CD14-positive monocyte (primary cell): ENCODE measurements at regions not wholly inside any gene's neighbourhood (a gene's known extent, or its start where the extent isn't known, plus 50 kb on each side); places are given as distances from the start of the nearest gene placed in this dataset.

ENCODE experiments used
- DNase-seq, 3 donors: peaks; one replicate each; pipeline ENCODE4 v3.0.0-alpha.2; 2011 to 2022
- H2AFZ ChIP-seq: 2 replicates; pipeline ENCODE4 v1.6.0; 2012; ENCODE audit warnings: mild to moderate bottlenecking, low read depth, low read length, inconsistent platforms; ENCODE audit not compliant: insufficient read depth, poor library complexity, severe bottlenecking
- H3K27ac ChIP-seq, 2 donors: 1 replicate in 1 of 2; 2 replicates in 1 of 2; pipeline ENCODE4 v1.5.1; 2012 to 2013; ENCODE audit warnings: low read length in 2 of 2, control low read depth in 1 of 2, inconsistent platforms in 1 of 2, low read depth in 1 of 2, mild to moderate bottlenecking in 1 of 2
- H3K27me3 ChIP-seq, 2 donors: one replicate each; pipeline versions ENCODE4 v1.6.0 to v1.6.1; 2011 to 2013; ENCODE audit warnings: low read length in 2 of 2; ENCODE audit not compliant: control insufficient read depth in 2 of 2, insufficient read depth in 2 of 2
- H3K36me3 ChIP-seq, 2 donors: replicated peaks in 1 of 2; 1 replicate in 1 of 2; 2 replicates in 1 of 2; pipeline versions ENCODE4 v1.5.1 to v1.6.1; 2012 to 2013; ENCODE audit warnings: low read length in 2 of 2, control low read depth in 1 of 2, inconsistent platforms in 1 of 2, mild to moderate bottlenecking in 1 of 2; ENCODE audit not compliant: insufficient read depth in 2 of 2, control insufficient read depth in 1 of 2
- H3K4me1 ChIP-seq, 2 donors: 1 replicate in 1 of 2; 2 replicates in 1 of 2; pipeline versions ENCODE4 v1.5.1 to v1.6.1; 2012 to 2013; ENCODE audit warnings: low read length in 2 of 2, control low read depth in 1 of 2, inconsistent platforms in 1 of 2, mild to moderate bottlenecking in 1 of 2, moderate library complexity in 1 of 2; ENCODE audit not compliant: insufficient read depth in 2 of 2, control insufficient read depth in 1 of 2
- H3K4me2 ChIP-seq: replicated peaks from 2 replicates; pipeline ENCODE3; 2012; ENCODE audit warnings: low read length, moderate library complexity, mild to moderate bottlenecking; ENCODE audit not compliant: poor library complexity, severe bottlenecking; ENCODE audit errors: extremely low read depth
- H3K4me3 ChIP-seq, 3 experiments: fragments of 200-600 bp in 1 of 3; sonication (generic) in 1 of 3; replicated peaks in 1 of 3; 1 replicate in 2 of 3; 2 replicates in 1 of 3; pipeline ENCODE4 v1.5.1; 2011 to 2013; ENCODE audit warnings: low read length in 3 of 3, mild to moderate bottlenecking in 3 of 3, control low read depth in 2 of 3, low read depth in 2 of 3, inconsistent platforms in 1 of 3, moderate library complexity in 1 of 3
- H3K79me2 ChIP-seq: 2 replicates; pipeline ENCODE4 v1.6.0; 2012; ENCODE audit warnings: mild to moderate bottlenecking, control low read depth, inconsistent platforms, low read length, moderate library complexity; ENCODE audit not compliant: insufficient read depth
- H3K9ac ChIP-seq: 2 replicates; pipeline ENCODE4 v1.6.0; 2017; ENCODE audit warnings: low read length, mild to moderate bottlenecking; ENCODE audit not compliant: insufficient read depth, poor library complexity, severe bottlenecking
- H3K9me3 ChIP-seq, 2 donors: replicated peaks in 1 of 2; 1 replicate in 1 of 2; 2 replicates in 1 of 2; pipeline versions ENCODE4 v1.5.1 to v1.6.1; 2012 to 2013; ENCODE audit warnings: low read length in 2 of 2, control low read depth in 1 of 2; ENCODE audit not compliant: control insufficient read depth in 1 of 2, insufficient read depth in 1 of 2
- H4K20me1 ChIP-seq: 2 replicates; pipeline ENCODE4 v1.6.0; 2012; ENCODE audit warnings: mild to moderate bottlenecking, low read length, control low read depth, moderate library complexity; ENCODE audit not compliant: insufficient read depth
- H3K27ac Mint-ChIP-seq, 7 donors: one replicate each; pipeline ENCODE4 v1.8.0; 2020; ENCODE audit warnings: mild to moderate bottlenecking in 7 of 7, mixed read lengths in 7 of 7, moderate library complexity in 6 of 7, inconsistent platforms in 2 of 7
- H3K27me3 Mint-ChIP-seq, 3 donors: one replicate each; pipeline ENCODE4 v1.8.0; 2021 to 2022; ENCODE audit warnings: low read depth in 3 of 3, mild to moderate bottlenecking in 3 of 3, mixed read lengths in 3 of 3, moderate library complexity in 3 of 3, inconsistent platforms in 1 of 3
- H3K36me3 Mint-ChIP-seq, 2 donors: one replicate each; pipeline ENCODE4 v1.8.0; 2020; ENCODE audit warnings: mixed read lengths in 2 of 2, inconsistent platforms in 1 of 2, mild to moderate bottlenecking in 1 of 2
- H3K4me1 Mint-ChIP-seq: one replicate; pipeline ENCODE4 v1.8.0; 2020; ENCODE audit warnings: mild to moderate bottlenecking, mixed read lengths
- H3K4me3 Mint-ChIP-seq, 2 donors: one replicate each; pipeline ENCODE4 v1.8.0; 2020; ENCODE audit warnings: mild to moderate bottlenecking in 2 of 2, mixed read lengths in 2 of 2, moderate library complexity in 1 of 2
- H3K9me3 Mint-ChIP-seq, 7 donors: one replicate each; pipeline ENCODE4 v1.8.0; 2020 to 2022; ENCODE audit warnings: mixed read lengths in 7 of 7, mild to moderate bottlenecking in 6 of 7, moderate library complexity in 6 of 7, inconsistent platforms in 2 of 7
- WGBS: methylation state at CpG from one replicate; pipeline ENCODE4 v1.1.5; 2013; ENCODE audit warnings: missing lambda C conversion rate; ENCODE audit not compliant: insufficient coverage; 5-methylcytosine and 5-hydroxymethylcytosine counted together
- intact Hi-C, 2 donors: fragments of 100-400 bp; cut with micrococcal nuclease; formaldehyde crosslinking; loops; one replicate each; pipeline versions ENCODE4 v1.15.0 to v1.15.1; 2023
- TF ChIP-seq, protein P1 (sequence below): fragments of 200-600 bp; IDR thresholded peaks from one replicate; pipeline ENCODE4 v1.8.0; 2022; ENCODE audit warnings: antibody characterized with exemption, mild to moderate bottlenecking

- Mint-ChIP-seq H3K27ac (no peak overlapping the region), H3K27me3 (peaks cover 0 to 2% (median 0%) of the 10 kb centered on the region in 3 donors), H3K36me3 (no peaks in the 10 kb centered on the region), H3K4me3 (no peak overlapping the region), H3K4me1 (no peaks in the 10 kb centered on the region), H3K9me3 (peaks cover 6 to 31% (median 9%) of the 10 kb centered on the region in 7 donors)
- H4K20me1 ChIP-seq: no peaks in the 10 kb centered on the region
- no peak overlapping the region for H3K27ac ChIP-seq
- no peaks in the 10 kb centered on the region for H3K27me3 ChIP-seq
- WGBS: 85% methylated on average over 2 of the region's 5 CpGs
- H2AFZ ChIP-seq: no peak overlapping the region
- TF ChIP-seq, protein P1, sequence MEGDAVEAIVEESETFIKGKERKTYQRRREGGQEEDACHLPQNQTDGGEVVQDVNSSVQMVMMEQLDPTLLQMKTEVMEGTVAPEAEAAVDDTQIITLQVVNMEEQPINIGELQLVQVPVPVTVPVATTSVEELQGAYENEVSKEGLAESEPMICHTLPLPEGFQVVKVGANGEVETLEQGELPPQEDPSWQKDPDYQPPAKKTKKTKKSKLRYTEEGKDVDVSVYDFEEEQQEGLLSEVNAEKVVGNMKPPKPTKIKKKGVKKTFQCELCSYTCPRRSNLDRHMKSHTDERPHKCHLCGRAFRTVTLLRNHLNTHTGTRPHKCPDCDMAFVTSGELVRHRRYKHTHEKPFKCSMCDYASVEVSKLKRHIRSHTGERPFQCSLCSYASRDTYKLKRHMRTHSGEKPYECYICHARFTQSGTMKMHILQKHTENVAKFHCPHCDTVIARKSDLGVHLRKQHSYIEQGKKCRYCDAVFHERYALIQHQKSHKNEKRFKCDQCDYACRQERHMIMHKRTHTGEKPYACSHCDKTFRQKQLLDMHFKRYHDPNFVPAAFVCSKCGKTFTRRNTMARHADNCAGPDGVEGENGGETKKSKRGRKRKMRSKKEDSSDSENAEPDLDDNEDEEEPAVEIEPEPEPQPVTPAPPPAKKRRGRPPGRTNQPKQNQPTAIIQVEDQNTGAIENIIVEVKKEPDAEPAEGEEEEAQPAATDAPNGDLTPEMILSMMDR: no peak
- no peak overlapping the region for H3K9ac ChIP-seq
- no peak for DNase-seq
- intact Hi-C loops: no loop called here
- no peak overlapping the region for H3K4me3 ChIP-seq
- peaks cover 8 to 16% of the 10 kb centered on the region in 2 donors for H3K9me3 ChIP-seq
- H3K79me2 ChIP-seq: no peaks in the 10 kb centered on the region
- H3K4me1 ChIP-seq: no peaks in the 10 kb centered on the region
- no peaks in the 10 kb centered on the region for H3K36me3 ChIP-seq
- H3K4me2 ChIP-seq: no peak overlapping the region
Observed at GRCh38 chr11:39968071-39968470, 1491.4 kb downstream of the LRRC4C start.

DNA sequence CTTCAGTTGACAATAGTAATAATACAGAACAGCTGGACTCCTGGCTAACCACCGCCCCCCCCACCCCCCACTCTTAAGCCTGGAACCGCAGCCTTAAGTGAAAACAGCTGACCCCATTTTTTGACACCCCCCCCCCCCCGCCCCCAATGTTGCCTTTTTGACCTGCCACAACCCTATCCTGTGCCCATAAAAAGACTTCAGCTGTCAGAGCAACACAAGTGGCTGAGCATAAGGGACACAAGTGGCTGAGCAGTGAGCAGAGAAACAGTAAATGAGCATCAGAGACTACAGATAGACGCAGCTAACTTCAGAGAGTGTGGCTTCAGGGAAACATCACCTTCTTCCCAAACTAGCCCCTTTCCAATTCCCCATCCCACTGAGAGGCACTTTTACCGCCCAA is 1493.8 kb downstream of the LRRC4C start:
- no peaks in the 10 kb centered on the region for H3K79me2 ChIP-seq
- no peak overlapping the region for H2AFZ ChIP-seq
- intact Hi-C loops: no loop called here
- Mint-ChIP-seq H3K27me3 (peaks cover 0 to 2% (median 0%) of the 10 kb centered on the region in 3 donors), H3K27ac (no peak overlapping the region), H3K4me3 (no peak overlapping the region), H3K4me1 (no peaks in the 10 kb centered on the region), H3K9me3 (peaks cover 6 to 27% (median 7%) of the 10 kb centered on the region in 7 donors), H3K36me3 (no peaks in the 10 kb centered on the region)
- H3K9me3 ChIP-seq: peaks cover 8 to 16% of the 10 kb centered on the region in 2 donors
- 73% methylated on average over 1 of the region's 5 CpGs for whole genome bisulfite sequencing
- TF ChIP-seq, protein P1: no peak
- no peaks in the 10 kb centered on the region for H3K36me3 ChIP-seq
- H3K4me3 ChIP-seq: no peak overlapping the region
- no peak overlapping the region for H3K9ac ChIP-seq
- no peak overlapping the region for H3K4me2 ChIP-seq
- H4K20me1 ChIP-seq: no peaks in the 10 kb centered on the region
- no peak for DNase-seq
- H3K4me1 ChIP-seq: no peaks in the 10 kb centered on the region
- H3K27me3 ChIP-seq: no peaks in the 10 kb centered on the region
- no peak overlapping the region for H3K27ac ChIP-seq
